ENCODE measurements at regions not wholly inside any gene's neighbourhood (a gene's known extent, or its start where the extent isn't known, plus 50 kb on each side); places are given as distances from the start of the nearest gene placed in this dataset. TPM values are rescaled to one million over a fixed set of nuclear protein-coding genes. Genes with fewer than 3 reads are reported as not detected.
"Not testable (repeated sequence)": the region's sequence is repeated elsewhere in the genome, so short reads cannot be mapped to it uniquely, and the experiment has no call there.

GRCh38 chr4:55251896-55252295 lies 94.1 kb upstream of the SRD5A3 start:
- no peak for DNase-seq

GRCh38 chr4:55253948-55254593 lies 92.0 kb upstream of the SRD5A3 start:
- no peak for DNase-seq

- DNase-seq = no peak
Measured at GRCh38 chr4:55255179-55255578, 90.9 kb upstream of the SRD5A3 start.

- DNase-seq = no peak
Measured at GRCh38 chr4:55256787-55257186, 89.3 kb upstream of the SRD5A3 start.

- peak; percentile 6 for DNase-seq
Measured at GRCh38 chr4:55258152-55258865, 87.7 kb upstream of the SRD5A3 start.

- DNase-seq = no peak
Measured at GRCh38 chr4:55259294-55259693, 86.7 kb upstream of the SRD5A3 start.

GRCh38 chr4:55269470-55269869 lies 76.6 kb upstream of the SRD5A3 start:
- DNase-seq = no peak

GRCh38 chr4:55269995-55270394 lies 76.0 kb upstream of the SRD5A3 start:
- no peak for DNase-seq

- DNase-seq = no peak
Measured at GRCh38 chr4:55270481-55270880, 75.6 kb upstream of the SRD5A3 start.

GRCh38 chr4:55272102-55272501 lies 73.9 kb upstream of the SRD5A3 start:
- DNase-seq = no peak

GRCh38 chr4:55272589-55272988 lies 73.5 kb upstream of the SRD5A3 start:
- DNase-seq = no peak

- DNase-seq = no peak
Measured at GRCh38 chr4:55277011-55277410, 69.0 kb upstream of the SRD5A3 start.

- no peak for DNase-seq
Measured at GRCh38 chr4:55278316-55278715, 67.7 kb upstream of the SRD5A3 start.

- not testable (repeated sequence) for DNase-seq
Measured at GRCh38 chr4:55280474-55280873, 65.6 kb upstream of the SRD5A3 start.

- not testable (repeated sequence) for DNase-seq
Measured at GRCh38 chr4:55281118-55281683, 64.8 kb upstream of the SRD5A3 start.

GRCh38 chr4:55284331-55284730 lies 61.7 kb upstream of the SRD5A3 start:
- DNase-seq = no peak

GRCh38 chr4:55291227-55291640 lies 54.8 kb upstream of the SRD5A3 start:
- DNase-seq = peak; percentile 64

- no peak for DNase-seq
Measured at GRCh38 chr4:55296096-55296495, 49.9 kb upstream of the SRD5A3 start.

Small RNA genes lying in the stretch of these regions (small RNA-seq; reads per million reads assigned to genes)
- gene RN7SL822P (ENCODE audit: low replicate concordance) = not detected
- gene RNU6-746P (ENCODE audit: low replicate concordance) = not detected
